HEK293 (cell line): ENCODE measurements at regions not wholly inside any gene's neighbourhood (a gene's known extent, or its start where the extent isn't known, plus 50 kb on each side); places are given as distances from the start of the nearest gene placed in this dataset.

Experiments
- GLI4 ChIP-seq: fragments of 450-650 bp; formaldehyde crosslinking; IDR thresholded peaks from 2 replicates; pipeline ENCODE4 v1.5.1; 2016; ENCODE audit warnings: missing biosample characterization, missing genetic modification characterization
- ZNF23 ChIP-seq: fragments of 450-650 bp; formaldehyde crosslinking; IDR thresholded peaks from 2 replicates; pipeline ENCODE4 v1.5.1; 2016; ENCODE audit warnings: missing biosample characterization, missing genetic modification characterization, borderline replicate concordance
- ZNF292 ChIP-seq: fragments of 450-650 bp; formaldehyde crosslinking; IDR thresholded peaks from 2 replicates; pipeline ENCODE4 v1.5.1; 2016; ENCODE audit warnings: low read depth, missing biosample characterization, missing genetic modification characterization, borderline replicate concordance
- ZNF530 ChIP-seq: fragments of 450-650 bp; formaldehyde crosslinking; IDR thresholded peaks from 2 replicates; pipeline ENCODE4 v1.5.1; 2016; ENCODE audit warnings: low read depth, missing biosample characterization, missing genetic modification characterization
- ZNF600 ChIP-seq: fragments of 450-650 bp; formaldehyde crosslinking; IDR thresholded peaks from 2 replicates; pipeline ENCODE4 v1.5.1; 2016; ENCODE audit warnings: missing biosample characterization, missing genetic modification characterization
- TF ChIP-seq, protein P1 (sequence below): fragments of 450-650 bp; formaldehyde crosslinking; IDR thresholded peaks from 2 replicates; pipeline ENCODE4 v1.5.1; 2016; ENCODE audit warnings: missing biosample characterization, missing genetic modification characterization
- TF ChIP-seq, protein P2 (sequence below): fragments of 450-650 bp; formaldehyde crosslinking; IDR thresholded peaks from 2 replicates; pipeline ENCODE4 v1.5.1; 2017; ENCODE audit warnings: missing biosample characterization, missing genetic modification characterization
- TF ChIP-seq, protein P3 (sequence below): fragments of 450-650 bp; IDR thresholded peaks from 2 replicates; pipeline ENCODE4 v1.5.1; 2018; ENCODE audit warnings: missing biosample characterization, missing genetic modification characterization

DNA sequence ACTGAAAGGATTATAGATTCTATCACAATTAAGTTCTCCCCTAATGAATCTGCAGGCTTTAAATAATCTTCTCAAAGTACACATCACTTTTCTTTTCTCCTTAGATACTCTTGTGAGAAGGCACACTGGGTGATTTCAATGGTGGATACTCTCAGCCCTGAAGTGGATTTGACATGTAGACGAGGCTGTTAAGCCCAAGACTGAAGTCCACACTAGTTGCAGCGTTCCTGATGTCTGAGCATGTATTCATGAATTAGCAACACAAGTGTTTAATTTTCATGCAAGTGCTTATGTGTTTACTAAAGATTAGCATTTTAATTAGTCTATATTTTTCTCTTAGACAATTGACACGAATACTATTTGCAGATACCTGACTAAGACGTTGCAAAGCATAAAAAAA, 218.9 kb downstream of the TMEM161B start:
- TF ChIP-seq GLI4 (tag by site-specific recombination) (no peak), ZNF292 (no peak), ZNF23 (tag by site-specific recombination) (no peak), ZNF530 (tag by site-specific recombination) (no peak), ZNF600 (no peak)
- TF ChIP-seq, protein P1, sequence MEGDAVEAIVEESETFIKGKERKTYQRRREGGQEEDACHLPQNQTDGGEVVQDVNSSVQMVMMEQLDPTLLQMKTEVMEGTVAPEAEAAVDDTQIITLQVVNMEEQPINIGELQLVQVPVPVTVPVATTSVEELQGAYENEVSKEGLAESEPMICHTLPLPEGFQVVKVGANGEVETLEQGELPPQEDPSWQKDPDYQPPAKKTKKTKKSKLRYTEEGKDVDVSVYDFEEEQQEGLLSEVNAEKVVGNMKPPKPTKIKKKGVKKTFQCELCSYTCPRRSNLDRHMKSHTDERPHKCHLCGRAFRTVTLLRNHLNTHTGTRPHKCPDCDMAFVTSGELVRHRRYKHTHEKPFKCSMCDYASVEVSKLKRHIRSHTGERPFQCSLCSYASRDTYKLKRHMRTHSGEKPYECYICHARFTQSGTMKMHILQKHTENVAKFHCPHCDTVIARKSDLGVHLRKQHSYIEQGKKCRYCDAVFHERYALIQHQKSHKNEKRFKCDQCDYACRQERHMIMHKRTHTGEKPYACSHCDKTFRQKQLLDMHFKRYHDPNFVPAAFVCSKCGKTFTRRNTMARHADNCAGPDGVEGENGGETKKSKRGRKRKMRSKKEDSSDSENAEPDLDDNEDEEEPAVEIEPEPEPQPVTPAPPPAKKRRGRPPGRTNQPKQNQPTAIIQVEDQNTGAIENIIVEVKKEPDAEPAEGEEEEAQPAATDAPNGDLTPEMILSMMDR (tag by site-specific recombination) = no peak
- TF ChIP-seq, protein P2, sequence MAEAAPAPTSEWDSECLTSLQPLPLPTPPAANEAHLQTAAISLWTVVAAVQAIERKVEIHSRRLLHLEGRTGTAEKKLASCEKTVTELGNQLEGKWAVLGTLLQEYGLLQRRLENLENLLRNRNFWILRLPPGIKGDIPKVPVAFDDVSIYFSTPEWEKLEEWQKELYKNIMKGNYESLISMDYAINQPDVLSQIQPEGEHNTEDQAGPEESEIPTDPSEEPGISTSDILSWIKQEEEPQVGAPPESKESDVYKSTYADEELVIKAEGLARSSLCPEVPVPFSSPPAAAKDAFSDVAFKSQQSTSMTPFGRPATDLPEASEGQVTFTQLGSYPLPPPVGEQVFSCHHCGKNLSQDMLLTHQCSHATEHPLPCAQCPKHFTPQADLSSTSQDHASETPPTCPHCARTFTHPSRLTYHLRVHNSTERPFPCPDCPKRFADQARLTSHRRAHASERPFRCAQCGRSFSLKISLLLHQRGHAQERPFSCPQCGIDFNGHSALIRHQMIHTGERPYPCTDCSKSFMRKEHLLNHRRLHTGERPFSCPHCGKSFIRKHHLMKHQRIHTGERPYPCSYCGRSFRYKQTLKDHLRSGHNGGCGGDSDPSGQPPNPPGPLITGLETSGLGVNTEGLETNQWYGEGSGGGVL (tag by site-specific recombination) = no peak
- TF ChIP-seq, protein P3, sequence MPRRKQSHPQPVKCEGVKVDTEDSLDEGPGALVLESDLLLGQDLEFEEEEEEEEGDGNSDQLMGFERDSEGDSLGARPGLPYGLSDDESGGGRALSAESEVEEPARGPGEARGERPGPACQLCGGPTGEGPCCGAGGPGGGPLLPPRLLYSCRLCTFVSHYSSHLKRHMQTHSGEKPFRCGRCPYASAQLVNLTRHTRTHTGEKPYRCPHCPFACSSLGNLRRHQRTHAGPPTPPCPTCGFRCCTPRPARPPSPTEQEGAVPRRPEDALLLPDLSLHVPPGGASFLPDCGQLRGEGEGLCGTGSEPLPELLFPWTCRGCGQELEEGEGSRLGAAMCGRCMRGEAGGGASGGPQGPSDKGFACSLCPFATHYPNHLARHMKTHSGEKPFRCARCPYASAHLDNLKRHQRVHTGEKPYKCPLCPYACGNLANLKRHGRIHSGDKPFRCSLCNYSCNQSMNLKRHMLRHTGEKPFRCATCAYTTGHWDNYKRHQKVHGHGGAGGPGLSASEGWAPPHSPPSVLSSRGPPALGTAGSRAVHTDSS (tag by site-specific recombination) = no peak
